GM23248 (cell line): ENCODE measurements at regions not wholly inside any gene's neighbourhood (a gene's known extent, or its start where the extent isn't known, plus 50 kb on each side); places are given as distances from the start of the nearest gene placed in this dataset.

Source experiments
- EZH2 ChIP-seq: fragments of 200-600 bp; sonication (generic); IDR thresholded peaks from 2 replicates; pipeline ENCODE4 v1.6.1; 2018; ENCODE audit warnings: antibody characterized with exemption, mild to moderate bottlenecking; ENCODE audit not compliant: insufficient read depth, poor library complexity, severe bottlenecking
- EZH2phosphoT487 ChIP-seq: fragments of 200-600 bp; sonication (generic); IDR thresholded peaks from 2 replicates; pipeline ENCODE4 v1.6.1; 2018; ENCODE audit warnings: antibody characterized with exemption, moderate library complexity, mild to moderate bottlenecking, low read depth; ENCODE audit not compliant: insufficient read depth

DNA sequence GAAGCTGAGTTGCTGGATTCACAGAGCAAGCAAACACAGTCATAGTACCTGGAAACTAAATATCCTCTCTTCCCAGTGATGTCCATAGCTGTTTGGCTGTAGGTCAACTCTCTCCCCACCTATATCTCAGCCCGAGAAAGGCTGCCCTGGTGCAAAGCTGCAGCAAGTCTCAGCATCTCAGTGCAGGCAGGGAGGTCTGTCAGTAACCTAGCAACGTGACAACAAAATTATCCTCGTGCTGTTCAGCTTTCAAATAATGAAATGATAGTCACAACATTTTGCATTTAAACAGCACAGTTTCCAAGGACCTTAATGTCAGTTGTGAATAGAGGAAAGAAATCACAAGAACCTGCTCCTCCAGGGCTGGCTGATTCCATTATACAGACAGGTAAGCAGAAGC is 83.6 kb downstream of the CHST2 start:
- TF ChIP-seq EZH2 (no peak), EZH2phosphoT487 (no peak)
